OCI-LY7 (cell line): ENCODE measurements at regions not wholly inside any gene's neighbourhood (a gene's known extent, or its start where the extent isn't known, plus 50 kb on each side); places are given as distances from the start of the nearest gene placed in this dataset.

Experiments
- BruUV-seq: library from RNA; stranded (reverse); fragments of 400-500 nt; replicated peaks from 2 replicates; lab custom pipeline; 2021; lab: Mats Ljungman, UMichigan
- CTCF ChIA-PET: fragments of 300-600 bp; sonication (Branson Sonifier 250); formaldehyde crosslinking; loops from one replicate; lab custom pipeline; 2022; ENCODE audit warnings: antibody characterized with exemption; ENCODE audit not compliant: unreplicated experiment; lab: Charles Lee
- POLR2A ChIA-PET: fragments of 300-600 bp; sonication (Branson Sonifier 250); formaldehyde crosslinking; loops from one replicate; lab custom pipeline; 2022; ENCODE audit warnings: antibody characterized with exemption; lab: Charles Lee
- DNase-seq: peaks from one replicate; pipeline ENCODE4 v3.0.0-alpha.2; 2015; ENCODE audit warnings: low spot score
- H2AFZ ChIP-seq: fragments of 200-600 bp; sonication (generic), shearing (Covaris generic); 2 replicates; pipeline ENCODE4 v1.6.1; 2014; ENCODE audit warnings: mild to moderate bottlenecking, antibody characterized with exemption, low read length, moderate library complexity
- H3K27ac ChIP-seq: fragments of 200-600 bp; sonication (generic); 2 replicates; pipeline ENCODE4 v1.5.1; 2014; ENCODE audit warnings: mixed run types, low read depth, mild to moderate bottlenecking, moderate library complexity, low read length, inconsistent platforms; ENCODE audit not compliant: poor library complexity, severe bottlenecking
- H3K36me3 ChIP-seq: fragments of 200-600 bp; sonication (generic); 2 replicates; pipeline ENCODE4 v1.6.1; 2014; ENCODE audit warnings: mild to moderate bottlenecking, antibody characterized with exemption, low read length, moderate library complexity, mixed read lengths; ENCODE audit not compliant: insufficient read depth
- H3K4me1 ChIP-seq: fragments of 200-600 bp; sonication (generic); 2 replicates; pipeline ENCODE4 v1.5.1; 2014; ENCODE audit warnings: mild to moderate bottlenecking, low read length; ENCODE audit not compliant: insufficient read depth, poor library complexity, severe bottlenecking
- H3K4me2 ChIP-seq: fragments of 200-600 bp; sonication (generic); 2 replicates; pipeline ENCODE4 v1.6.1; 2014; ENCODE audit warnings: mild to moderate bottlenecking, low read length
- H3K4me3 ChIP-seq: fragments of 200-600 bp; sonication (generic); 2 replicates; pipeline ENCODE4 v1.5.1; 2014; ENCODE audit warnings: mild to moderate bottlenecking, low read depth, low read length; ENCODE audit not compliant: poor library complexity, severe bottlenecking
- H3K79me2 ChIP-seq: fragments of 200-600 bp; sonication (generic); 2 replicates; pipeline ENCODE4 v1.6.1; 2016; ENCODE audit warnings: low read depth, mild to moderate bottlenecking, low read length, moderate library complexity, mixed read lengths; ENCODE audit not compliant: insufficient read depth
- H3K9me2 ChIP-seq: fragments of 200-600 bp; sonication (generic); 2 replicates; pipeline ENCODE4 v1.6.1; 2016; ENCODE audit warnings: mild to moderate bottlenecking, low read length, mixed read lengths; ENCODE audit not compliant: insufficient read depth
- H3K9me3 ChIP-seq: fragments of 200-600 bp; sonication (generic); 2 replicates; pipeline ENCODE4 v1.6.1; 2014; ENCODE audit warnings: mild to moderate bottlenecking, mixed run types, low read length, mixed read lengths
- H4K20me1 ChIP-seq: fragments of 200-600 bp; sonication (generic); 2 replicates; pipeline ENCODE4 v1.6.1; 2014; ENCODE audit warnings: mild to moderate bottlenecking, antibody characterized with exemption, low read length, moderate library complexity, mixed read lengths; ENCODE audit not compliant: insufficient read depth
- CTCF ChIP-seq: fragments of 200-600 bp; sonication (generic); conservative IDR thresholded peaks from 2 replicates; pipeline ENCODE4 v1.5.1; 2014; ENCODE audit warnings: mild to moderate bottlenecking, antibody characterized with exemption, low read length, moderate library complexity, mixed read lengths
- EZH2phosphoT487 ChIP-seq: fragments of 200-600 bp; sonication (generic); IDR thresholded peaks from 2 replicates; pipeline ENCODE4 v1.6.1; 2018; ENCODE audit warnings: low read depth, borderline replicate concordance, mild to moderate bottlenecking, mixed run types, antibody characterized with exemption, low read length, moderate library complexity, mixed read lengths
- intact Hi-C: fragments of 100-400 bp; cut with micrococcal nuclease; formaldehyde crosslinking; loops from one replicate; pipeline ENCODE4 v1.10.0; 2022; ENCODE audit not compliant: unreplicated experiment

- H4K20me1 ChIP-seq, result no peaks in the 10 kb centered on the region
- no peaks in the 10 kb centered on the region for H3K36me3 ChIP-seq
- H3K9me3 ChIP-seq, result no peaks in the 10 kb centered on the region
- ChIA-PET CTCF (no interaction called here), POLR2A (no interaction called here)
- H3K27ac ChIP-seq, result no peak overlapping the region
- no peaks in the 10 kb centered on the region for H3K9me2 ChIP-seq
- H3K4me2 ChIP-seq, result no peak overlapping the region
- no peaks in the 10 kb centered on the region for H3K79me2 ChIP-seq
- no peaks in the 10 kb centered on the region for H3K4me1 ChIP-seq
- H2AFZ ChIP-seq, result no peak overlapping the region
- no peak for DNase-seq
- no TSS peak for BruUV-seq
- TF ChIP-seq CTCF (no peak), EZH2phosphoT487 (no peak)
- H3K4me3 ChIP-seq, result no peak overlapping the region
- intact Hi-C loops, result no loop called here
These were observed 189.9 kb upstream of the PIEZO2 start for GRCh38 chr18:11339188-11339775.

GRCh38 chr18:11336241-11336640 lies 186.9 kb upstream of the PIEZO2 start:
- no peaks in the 10 kb centered on the region for H3K36me3 ChIP-seq
- H3K9me3 ChIP-seq, result no peaks in the 10 kb centered on the region
- DNase-seq, result no peak
- H3K79me2 ChIP-seq, result no peaks in the 10 kb centered on the region
- H2AFZ ChIP-seq, result no peak overlapping the region
- BruUV-seq, result no TSS peak
- no peak overlapping the region for H3K4me3 ChIP-seq
- ChIA-PET POLR2A (interaction anchor here (0.6 kb wide), 1 partner anchor 75 kb away, joined by 4 read pairs; no protein-coding TSS in a partner anchor), CTCF (interaction anchor here (0.6 kb wide), 1 partner anchor 1320 kb away, joined by 3 read pairs; no protein-coding TSS in a partner anchor)
- intact Hi-C loops, result no loop called here
- no peaks in the 10 kb centered on the region for H3K9me2 ChIP-seq
- TF ChIP-seq CTCF (no peak), EZH2phosphoT487 (no peak)
- no peak overlapping the region for H3K27ac ChIP-seq
- H3K4me2 ChIP-seq, result no peak overlapping the region
- no peaks in the 10 kb centered on the region for H4K20me1 ChIP-seq
- no peaks in the 10 kb centered on the region for H3K4me1 ChIP-seq

- TF ChIP-seq CTCF (no peak), EZH2phosphoT487 (no peak)
- no peaks in the 10 kb centered on the region for H3K36me3 ChIP-seq
- no peaks in the 10 kb centered on the region for H4K20me1 ChIP-seq
- intact Hi-C loops, result no loop called here
- no peak overlapping the region for H3K4me3 ChIP-seq
- H3K79me2 ChIP-seq, result no peaks in the 10 kb centered on the region
- POLR2A ChIA-PET, result no interaction called here
- H2AFZ ChIP-seq, result no peak overlapping the region
- no peak overlapping the region for H3K27ac ChIP-seq
- no peaks in the 10 kb centered on the region for H3K9me2 ChIP-seq
- no peaks in the 10 kb centered on the region for H3K4me1 ChIP-seq
- no TSS peak for BruUV-seq
- CTCF ChIA-PET, result no interaction called here
- H3K4me2 ChIP-seq, result no peak overlapping the region
- H3K9me3 ChIP-seq, result no peaks in the 10 kb centered on the region
- DNase-seq, result no peak
These were observed 178.1 kb upstream of the PIEZO2 start for GRCh38 chr18:11327391-11328009.
